ENCODE measurements at regions not wholly inside any gene's neighbourhood (a gene's known extent, or its start where the extent isn't known, plus 50 kb on each side); places are given as distances from the start of the nearest gene placed in this dataset.

DNA sequence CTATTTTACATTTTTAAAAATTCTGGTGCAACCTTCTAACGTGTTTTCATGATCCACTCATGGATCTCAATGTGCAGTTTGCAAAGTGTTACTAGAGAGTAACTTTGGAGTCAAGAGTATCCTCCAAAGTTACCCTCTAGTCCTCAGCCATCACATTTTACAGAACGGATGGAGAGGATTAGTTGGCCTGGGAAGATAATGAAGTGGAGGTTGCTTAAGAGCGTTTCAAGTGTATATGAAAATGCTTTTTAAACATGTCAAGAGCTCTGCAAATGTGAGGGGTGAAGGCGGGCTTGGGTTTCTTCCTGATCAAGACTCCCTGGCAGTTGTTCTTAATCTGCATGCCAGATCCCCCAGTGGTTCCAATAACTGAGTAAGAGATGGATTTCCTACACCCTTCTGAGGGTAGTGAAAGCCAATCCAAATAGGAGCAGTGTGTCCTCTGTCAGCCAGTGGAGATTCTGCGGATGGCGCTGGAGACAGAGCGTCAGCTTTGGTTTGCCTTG is 299.4 kb upstream of the NPVF start:
- no peak for DNase-seq (ENCODE audit: insufficient read length, low spot score)
- TF ChIP-seq POLR2AphosphoS5 (IDR thresholded peaks at IDR 0.05; ENCODE audit: low read depth, low read length) (no peak), PAX5 (IDR thresholded peaks at IDR 0.05; ENCODE audit: insufficient read depth, low read length, severe bottlenecking) (no peak), POLR2A (IDR thresholded peaks at IDR 0.05; ENCODE audit: low read depth, low read length) (no peak), SPI1 (IDR thresholded peaks at IDR 0.05; ENCODE audit: low read depth, low read length) (no peak), TAF1 (IDR thresholded peaks at IDR 0.05; ENCODE audit: low read depth, low read length) (no peak)
- no peak for FAIRE-seq

DNA sequence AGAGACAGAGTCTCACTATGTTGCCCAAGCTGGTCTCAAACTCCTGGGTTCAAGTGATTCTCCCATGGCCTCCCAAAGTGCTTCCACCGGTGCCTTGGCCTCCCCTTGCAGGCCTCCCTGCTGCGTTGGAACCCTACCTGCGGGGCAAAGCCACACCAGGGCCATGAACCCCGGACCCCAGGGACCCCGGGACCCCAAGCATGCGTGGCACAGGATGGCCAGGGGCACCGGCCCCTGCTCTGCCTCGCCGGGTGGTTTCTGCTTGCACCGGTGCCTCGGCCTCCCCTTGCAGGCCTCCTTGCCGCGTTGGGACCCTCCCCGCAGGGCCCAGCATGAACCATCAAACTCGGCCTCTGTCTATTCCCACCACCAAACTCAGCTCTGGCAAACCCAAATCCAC is 301.0 kb upstream of the NPVF start:
- TF ChIP-seq POU2F2 (IDR thresholded peaks at IDR 0.05; ENCODE audit: low read depth, low read length) (no peak), TAF1 (IDR thresholded peaks at IDR 0.05; ENCODE audit: low read depth, low read length) (no peak), POLR2A (IDR thresholded peaks at IDR 0.05; ENCODE audit: low read depth, low read length) (no peak), POLR2AphosphoS5 (IDR thresholded peaks at IDR 0.05; ENCODE audit: low read depth, low read length) (no peak), PAX5 (IDR thresholded peaks at IDR 0.05; ENCODE audit: insufficient read depth, low read length, severe bottlenecking) (no peak), SPI1 (IDR thresholded peaks at IDR 0.05; ENCODE audit: low read depth, low read length) (no peak)
- DNase-seq (ENCODE audit: insufficient read length, low spot score), result no peak
- no peak for FAIRE-seq

DNA sequence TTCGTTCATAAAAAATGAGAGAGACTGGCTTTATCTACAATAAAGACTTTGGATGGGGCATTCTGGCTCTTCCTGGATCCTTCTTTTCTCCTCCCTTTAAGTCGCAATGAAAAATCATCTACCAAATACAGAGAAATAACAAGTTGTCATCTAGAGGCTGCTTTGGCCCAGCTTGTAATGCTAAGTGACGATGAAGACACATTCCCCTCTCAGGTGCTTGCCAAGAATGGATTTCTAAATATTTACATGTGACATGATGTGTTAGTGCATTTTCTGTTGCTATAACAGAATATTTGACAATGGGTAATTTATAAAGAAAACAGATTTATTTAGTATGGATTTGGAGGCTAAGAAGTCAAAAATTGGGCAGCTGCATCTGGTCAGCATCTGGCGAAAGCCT is 308.6 kb upstream of the NPVF start:
- FAIRE-seq, result no peak
- DNase-seq (ENCODE audit: insufficient read length, low spot score), result no peak
- TF ChIP-seq POU2F2 (IDR thresholded peaks at IDR 0.05; ENCODE audit: low read depth, low read length) (no peak), POLR2A (IDR thresholded peaks at IDR 0.05; ENCODE audit: low read depth, low read length) (no peak), SPI1 (IDR thresholded peaks at IDR 0.05; ENCODE audit: low read depth, low read length) (no peak), TAF1 (IDR thresholded peaks at IDR 0.05; ENCODE audit: low read depth, low read length) (no peak), POLR2AphosphoS5 (IDR thresholded peaks at IDR 0.05; ENCODE audit: low read depth, low read length) (no peak)

DNA sequence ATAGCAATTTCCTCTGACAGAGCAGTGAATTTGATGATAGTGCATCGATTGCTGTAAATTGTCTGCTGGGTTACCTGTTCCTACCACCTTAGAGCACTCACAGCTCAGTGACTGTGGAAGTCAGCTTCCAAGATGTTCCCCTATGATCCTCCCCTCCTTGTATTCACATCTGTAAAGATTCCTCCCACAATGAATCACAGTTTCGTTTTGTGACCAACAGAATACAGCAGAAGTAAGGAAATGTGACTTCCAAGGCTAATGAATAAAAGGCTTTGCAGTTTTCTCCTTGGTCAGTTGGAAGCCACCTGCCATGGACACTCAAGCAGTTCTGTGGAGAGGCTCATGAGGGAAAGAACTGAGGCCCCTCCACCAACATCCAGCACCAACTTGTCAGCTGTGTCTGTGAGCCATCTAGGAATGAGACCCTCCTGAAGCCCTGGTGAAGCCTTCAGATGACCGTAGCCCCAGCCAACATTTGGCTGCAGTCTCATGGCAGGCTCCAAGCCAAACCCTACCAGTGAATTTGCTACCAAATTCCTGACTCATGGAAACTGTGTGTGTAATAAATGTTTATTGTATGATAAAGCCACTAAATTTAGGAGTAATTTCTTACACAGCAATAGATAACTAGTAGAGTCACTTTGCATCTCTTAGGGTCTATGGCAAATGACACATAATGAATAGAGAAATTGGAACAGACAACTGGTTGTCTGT is 309.5 kb upstream of the NPVF start:
- FAIRE-seq (no peak), DNase-seq (ENCODE audit: insufficient read length, low spot score) (no peak)
- TF ChIP-seq POLR2A (IDR thresholded peaks at IDR 0.05; ENCODE audit: low read depth, low read length) (no peak), TAF1 (IDR thresholded peaks at IDR 0.05; ENCODE audit: low read depth, low read length) (no peak), POLR2AphosphoS5 (IDR thresholded peaks at IDR 0.05; ENCODE audit: low read depth, low read length) (no peak), SPI1 (IDR thresholded peaks at IDR 0.05; ENCODE audit: low read depth, low read length) (no peak), PAX5 (IDR thresholded peaks at IDR 0.05; ENCODE audit: insufficient read depth, low read length, severe bottlenecking) (no peak), POU2F2 (IDR thresholded peaks at IDR 0.05; ENCODE audit: low read depth, low read length) (no peak)

DNA sequence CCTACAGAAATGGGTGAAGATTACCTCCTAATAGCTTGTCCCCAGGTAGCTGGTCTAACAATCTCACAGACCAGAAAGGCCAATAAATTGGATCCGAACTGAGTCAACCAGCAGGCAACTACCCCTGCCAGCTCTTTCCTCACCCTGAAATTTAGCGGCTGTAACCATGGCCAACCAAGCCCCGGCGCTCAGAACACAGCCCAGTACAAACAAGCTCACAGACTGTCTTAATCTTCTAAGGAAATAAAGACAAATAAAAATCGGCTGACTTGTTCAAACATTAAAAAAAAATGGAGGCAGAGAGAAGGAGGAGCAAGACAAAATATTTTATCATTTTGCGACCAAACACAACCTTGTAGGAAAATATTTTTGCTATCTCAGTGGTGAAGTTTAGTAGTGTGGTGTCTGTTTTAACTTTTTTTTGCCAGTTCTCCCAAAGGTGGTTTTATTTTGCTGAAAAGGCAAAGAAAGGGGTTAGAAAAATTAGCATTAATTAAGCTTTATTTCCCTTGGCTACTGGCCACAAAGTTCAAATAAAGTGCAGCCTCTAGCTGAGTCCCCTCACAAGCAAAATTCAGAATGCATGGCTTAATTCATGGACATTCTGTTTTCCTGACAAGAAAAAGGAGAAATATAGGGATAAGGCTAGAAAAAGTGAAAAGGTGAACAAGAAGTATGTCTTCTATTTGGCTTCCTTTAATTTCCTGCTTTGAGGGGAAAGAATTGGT is 313.0 kb upstream of the NPVF start:
- no peak for DNase-seq (ENCODE audit: insufficient read length, low spot score)
- FAIRE-seq, result no peak
- no peak for TF ChIP-seq SPI1 (IDR thresholded peaks at IDR 0.05; ENCODE audit: low read depth, low read length)
- no peak for TF ChIP-seq POLR2A (IDR thresholded peaks at IDR 0.05; ENCODE audit: low read depth, low read length)
- TF ChIP-seq PAX5 (IDR thresholded peaks at IDR 0.05; ENCODE audit: insufficient read depth, low read length, severe bottlenecking), result no peak
- no peak for TF ChIP-seq POLR2AphosphoS5 (IDR thresholded peaks at IDR 0.05; ENCODE audit: low read depth, low read length)
- no peak for TF ChIP-seq TAF1 (IDR thresholded peaks at IDR 0.05; ENCODE audit: low read depth, low read length)
- TF ChIP-seq POU2F2 (IDR thresholded peaks at IDR 0.05; ENCODE audit: low read depth, low read length), result no peak

DNA sequence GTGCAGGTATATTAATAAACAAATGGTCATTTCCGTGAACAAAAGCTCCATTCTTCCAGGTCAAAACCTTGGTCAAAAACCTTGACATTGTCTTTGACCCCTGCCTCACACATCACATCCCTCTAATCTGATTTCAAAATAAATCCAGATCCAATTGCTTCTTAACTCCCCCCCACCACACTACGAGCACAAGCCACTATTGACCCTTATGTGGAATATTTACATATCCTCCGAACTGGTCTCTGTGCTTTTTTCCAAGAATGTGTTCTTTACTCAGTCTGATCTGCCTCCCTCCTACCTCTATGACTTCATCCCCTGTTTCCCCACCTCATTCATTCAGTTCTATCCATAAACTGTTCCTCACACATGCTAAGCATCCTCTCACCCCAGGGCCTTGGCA is 313.6 kb upstream of the NPVF start:
- TF ChIP-seq PAX5 (IDR thresholded peaks at IDR 0.05; ENCODE audit: insufficient read depth, low read length, severe bottlenecking), result no peak
- TF ChIP-seq POU2F2 (IDR thresholded peaks at IDR 0.05; ENCODE audit: low read depth, low read length), result no peak
- TF ChIP-seq TAF1 (IDR thresholded peaks at IDR 0.05; ENCODE audit: low read depth, low read length), result no peak
- TF ChIP-seq POLR2A (IDR thresholded peaks at IDR 0.05; ENCODE audit: low read depth, low read length), result no peak
- TF ChIP-seq SPI1 (IDR thresholded peaks at IDR 0.05; ENCODE audit: low read depth, low read length), result no peak
- no peak for TF ChIP-seq POLR2AphosphoS5 (IDR thresholded peaks at IDR 0.05; ENCODE audit: low read depth, low read length)
- no peak for FAIRE-seq
- DNase-seq (ENCODE audit: insufficient read length, low spot score), result no peak

DNA sequence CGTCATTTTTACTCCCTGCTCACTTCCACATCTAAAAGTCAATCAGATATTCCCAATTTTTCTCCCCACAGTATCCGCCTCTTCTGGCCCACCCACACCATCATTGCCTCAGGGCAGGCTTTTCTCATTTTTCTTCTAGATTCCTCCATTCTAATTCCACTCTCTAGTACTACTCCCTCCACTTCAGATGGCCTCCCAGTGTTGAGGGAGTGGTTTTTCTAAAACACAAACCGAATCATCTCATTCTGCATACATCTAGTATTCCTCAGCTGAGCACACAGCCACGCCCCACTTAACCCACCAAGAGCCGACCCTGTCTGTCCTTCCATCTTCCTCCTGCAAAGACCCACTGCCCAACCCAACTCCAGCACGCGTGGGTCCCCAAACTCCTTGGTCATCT is 314.9 kb upstream of the NPVF start:
- DNase-seq (ENCODE audit: insufficient read length, low spot score) (no peak), FAIRE-seq (no peak)
- TF ChIP-seq POU2F2 (IDR thresholded peaks at IDR 0.05; ENCODE audit: low read depth, low read length) (no peak), POLR2A (IDR thresholded peaks at IDR 0.05; ENCODE audit: low read depth, low read length) (no peak), TAF1 (IDR thresholded peaks at IDR 0.05; ENCODE audit: low read depth, low read length) (no peak), SPI1 (IDR thresholded peaks at IDR 0.05; ENCODE audit: low read depth, low read length) (no peak), POLR2AphosphoS5 (IDR thresholded peaks at IDR 0.05; ENCODE audit: low read depth, low read length) (no peak), PAX5 (IDR thresholded peaks at IDR 0.05; ENCODE audit: insufficient read depth, low read length, severe bottlenecking) (no peak)

DNA sequence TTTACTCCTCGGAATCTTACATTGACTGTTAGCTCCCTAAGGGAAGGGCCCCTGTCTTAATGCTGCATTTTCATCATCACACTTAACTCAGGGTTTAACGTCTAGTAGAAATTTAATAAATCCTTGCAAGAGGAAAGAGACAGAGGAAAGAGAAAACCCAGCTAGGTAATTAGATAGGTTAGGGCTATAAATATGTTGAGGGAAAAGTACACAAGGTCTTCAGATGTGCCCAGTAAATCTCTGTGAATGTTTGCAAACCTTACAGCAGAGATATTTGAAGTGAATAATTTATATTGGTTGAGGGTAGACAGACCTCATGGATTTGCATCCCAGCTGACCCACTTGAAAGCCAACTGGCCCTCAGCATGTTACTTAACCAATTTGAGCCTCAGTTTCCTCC is 315.5 kb upstream of the NPVF start:
- no peak for TF ChIP-seq TAF1 (IDR thresholded peaks at IDR 0.05; ENCODE audit: low read depth, low read length)
- TF ChIP-seq POLR2AphosphoS5 (IDR thresholded peaks at IDR 0.05; ENCODE audit: low read depth, low read length), result no peak
- TF ChIP-seq SPI1 (IDR thresholded peaks at IDR 0.05; ENCODE audit: low read depth, low read length), result no peak
- no peak for TF ChIP-seq POLR2A (IDR thresholded peaks at IDR 0.05; ENCODE audit: low read depth, low read length)
- no peak for TF ChIP-seq POU2F2 (IDR thresholded peaks at IDR 0.05; ENCODE audit: low read depth, low read length)
- no peak for TF ChIP-seq PAX5 (IDR thresholded peaks at IDR 0.05; ENCODE audit: insufficient read depth, low read length, severe bottlenecking)
- FAIRE-seq (no peak), DNase-seq (ENCODE audit: insufficient read length, low spot score) (no peak)

DNA sequence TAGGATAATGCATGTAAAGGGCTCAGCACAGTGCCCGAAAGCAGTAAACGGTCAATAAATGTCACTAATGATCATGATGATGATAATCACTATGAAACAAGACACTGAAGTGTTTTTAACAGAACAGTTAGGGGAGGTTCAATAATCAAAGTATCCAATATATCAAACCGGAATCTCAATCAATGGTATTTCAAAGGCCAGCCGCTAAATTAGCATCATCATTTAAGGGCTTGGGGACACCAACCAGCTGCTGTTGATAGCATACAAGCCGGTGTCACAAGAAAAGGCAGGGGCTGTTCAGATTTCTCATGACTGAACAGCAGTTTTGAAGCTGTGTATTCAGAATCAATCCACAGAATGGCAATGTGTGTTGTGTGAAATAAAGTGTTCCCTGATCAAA is 316.0 kb upstream of the NPVF start:
- DNase-seq (ENCODE audit: insufficient read length, low spot score), result no peak
- TF ChIP-seq TAF1 (IDR thresholded peaks at IDR 0.05; ENCODE audit: low read depth, low read length), result no peak
- FAIRE-seq, result no peak
